HG03280 (cell line): ENCODE measurements at regions not wholly inside any gene's neighbourhood (a gene's known extent, or its start where the extent isn't known, plus 50 kb on each side); places are given as distances from the start of the nearest gene placed in this dataset.
A peak's percentile ranks its signal among the peaks of the same experiment; 100 is the strongest.
"Not testable (repeated sequence)": the region's sequence is repeated elsewhere in the genome, so short reads cannot be mapped to it uniquely, and the experiment has no call there.

Source experiments
- ATAC-seq: cut with Tn5 transposase; IDR thresholded peaks from one replicate; pipeline ENCODE4 v1.9.1; 2021; ENCODE audit warnings: mild to moderate bottlenecking, moderate library complexity; ENCODE audit not compliant: unreplicated experiment

- no peak for ATAC-seq
These were observed 157.6 kb upstream of the TMTC2 start for GRCh38 chr12:82529101-82529500.

- no peak for ATAC-seq
These were observed 156.8 kb upstream of the TMTC2 start for GRCh38 chr12:82529954-82530353.

GRCh38 chr12:82530394-82530793, 156.3 kb upstream of the TMTC2 start:
- ATAC-seq, result no peak

GRCh38 chr12:82533341-82533740, 153.4 kb upstream of the TMTC2 start:
- ATAC-seq, result no peak

- ATAC-seq, result no peak
These were observed 149.3 kb upstream of the TMTC2 start for GRCh38 chr12:82537436-82537835.

GRCh38 chr12:82554529-82554928, 132.2 kb upstream of the TMTC2 start:
- peak; percentile 71 for ATAC-seq

- ATAC-seq, result no peak
These were observed 131.0 kb upstream of the TMTC2 start for GRCh38 chr12:82555699-82556098.

GRCh38 chr12:82565966-82566365, 120.7 kb upstream of the TMTC2 start:
- ATAC-seq, result no peak

- ATAC-seq, result no peak
These were observed 119.0 kb upstream of the TMTC2 start for GRCh38 chr12:82567688-82568087.

GRCh38 chr12:82574191-82574590, 112.5 kb upstream of the TMTC2 start:
- ATAC-seq, result no peak

GRCh38 chr12:82578725-82579124, 108.0 kb upstream of the TMTC2 start:
- ATAC-seq, result no peak

GRCh38 chr12:82583756-82584155, 103.0 kb upstream of the TMTC2 start:
- no peak for ATAC-seq

GRCh38 chr12:82593143-82593542, 93.6 kb upstream of the TMTC2 start:
- peak; percentile 67 for ATAC-seq

GRCh38 chr12:82593901-82594396, 92.8 kb upstream of the TMTC2 start:
- peak; percentile 88 for ATAC-seq

- no peak for ATAC-seq
These were observed 90.8 kb upstream of the TMTC2 start for GRCh38 chr12:82595941-82596340.

- no peak for ATAC-seq
These were observed 90.2 kb upstream of the TMTC2 start for GRCh38 chr12:82596483-82596882.

- no peak for ATAC-seq
These were observed 86.3 kb upstream of the TMTC2 start for GRCh38 chr12:82600379-82600778.

- ATAC-seq, result not testable (repeated sequence)
These were observed 83.1 kb upstream of the TMTC2 start for GRCh38 chr12:82603647-82604046.

GRCh38 chr12:82605115-82605514, 81.6 kb upstream of the TMTC2 start:
- ATAC-seq, result peak; percentile 64

- ATAC-seq, result no peak
These were observed 78.0 kb upstream of the TMTC2 start for GRCh38 chr12:82608706-82609105.

- ATAC-seq, result no peak
These were observed 77.3 kb upstream of the TMTC2 start for GRCh38 chr12:82609234-82609914.

GRCh38 chr12:82619644-82620043, 67.1 kb upstream of the TMTC2 start:
- no peak for ATAC-seq

GRCh38 chr12:82620917-82621316, 65.8 kb upstream of the TMTC2 start:
- ATAC-seq, result no peak
